Esophagus (tissue), 2 donors: ENCODE measurements at regions not wholly inside any gene's neighbourhood (a gene's known extent, or its start where the extent isn't known, plus 50 kb on each side); places are given as distances from the start of the nearest gene placed in this dataset.

ENCODE experiments used
- H3K27ac ChIP-seq, 2 donors: one replicate each; pipeline ENCODE4 v1.5.1; 2013; ENCODE audit warnings: low read depth in 2 of 2, mild to moderate bottlenecking in 2 of 2, inconsistent platforms in 1 of 2, low read length in 1 of 2, moderate library complexity in 1 of 2
- H3K27me3 ChIP-seq, 2 donors: one replicate each; pipeline ENCODE4 v1.6.1; 2013; ENCODE audit warnings: low read length in 2 of 2, control low read depth in 1 of 2, mild to moderate bottlenecking in 1 of 2; ENCODE audit not compliant: insufficient read depth in 2 of 2, control insufficient read depth in 1 of 2
- H3K36me3 ChIP-seq, 2 donors: one replicate each; pipeline ENCODE4 v1.6.1; 2013; ENCODE audit warnings: low read length in 1 of 2; ENCODE audit not compliant: control insufficient read depth in 2 of 2, insufficient read depth in 2 of 2
- H3K4me1 ChIP-seq, 2 donors: one replicate each; pipeline ENCODE4 v1.6.1; 2013; ENCODE audit warnings: low read length in 1 of 2; ENCODE audit not compliant: control insufficient read depth in 2 of 2, insufficient read depth in 2 of 2
- H3K4me3 ChIP-seq, 2 donors: one replicate each; pipeline ENCODE4 v1.5.1; 2013; ENCODE audit warnings: low read length in 2 of 2, mild to moderate bottlenecking in 2 of 2, low read depth in 1 of 2, moderate library complexity in 1 of 2
- H3K9me3 ChIP-seq, 2 donors: one replicate each; pipeline ENCODE4 v1.6.1; 2013; ENCODE audit warnings: mild to moderate bottlenecking in 2 of 2, low read depth in 1 of 2, low read length in 1 of 2, moderate library complexity in 1 of 2; ENCODE audit not compliant: control insufficient read depth in 2 of 2, insufficient read depth in 1 of 2
- WGBS, 2 donors: extraction: QIAGEN DNeasy Blood & Tissue Kit; methylation state at CpG; one replicate each; pipeline ENCODE4 v1.1.7; 2013; 5-methylcytosine and 5-hydroxymethylcytosine counted together
- donor health status: healthy with polysubstance abuse.
- donor health status: Bipolar disorder and iron deficiency.

GRCh38 chr10:2958659-2959058, 108.7 kb upstream of the PFKP start:
- H3K4me1 ChIP-seq, result no peaks in the 10 kb centered on the region
- H3K36me3 ChIP-seq, result no peaks in the 10 kb centered on the region
- H3K27ac ChIP-seq, result no peak overlapping the region
- no peak overlapping the region for H3K4me3 ChIP-seq
- H3K27me3 ChIP-seq, result no peaks in the 10 kb centered on the region
- H3K9me3 ChIP-seq, result peaks cover 0 to 4% of the 10 kb centered on the region in 2 donors
- 68 to 75% methylated on average over 6 of the region's 6 CpGs for WGBS, 2 donors

GRCh38 chr10:2957785-2958184, 109.6 kb upstream of the PFKP start:
- Histone ChIP-seq H3K27ac (no peak overlapping the region), H3K4me3 (no peak overlapping the region), H3K9me3 (peaks cover 0 to 4% of the 10 kb centered on the region in 2 donors), H3K4me1 (no peaks in the 10 kb centered on the region), H3K27me3 (no peaks in the 10 kb centered on the region), H3K36me3 (no peaks in the 10 kb centered on the region)
- 70 to 72% methylated on average over 2 of the region's 2 CpGs for WGBS, 2 donors

GRCh38 chr10:2955064-2955463, 112.3 kb upstream of the PFKP start:
- Histone ChIP-seq H3K4me3 (no peak overlapping the region), H3K27me3 (no peaks in the 10 kb centered on the region), H3K27ac (no peak overlapping the region), H3K36me3 (no peaks in the 10 kb centered on the region), H3K9me3 (no peaks in the 10 kb centered on the region), H3K4me1 (no peaks in the 10 kb centered on the region)
- WGBS, 2 donors, result 44 to 60% methylated on average over 1 of the region's 1 CpG

- H3K27ac ChIP-seq, result no peak overlapping the region
- no peaks in the 10 kb centered on the region for H3K27me3 ChIP-seq
- no peak overlapping the region for H3K4me3 ChIP-seq
- H3K36me3 ChIP-seq, result no peaks in the 10 kb centered on the region
- WGBS, 2 donors, result 83 to 92% methylated on average over 2 of the region's 2 CpGs
- no peaks in the 10 kb centered on the region for H3K9me3 ChIP-seq
- H3K4me1 ChIP-seq, result peaks cover 0 to 3% of the 10 kb centered on the region in 2 donors
Observed at GRCh38 chr10:2953495-2953894, 113.9 kb upstream of the PFKP start.

GRCh38 chr10:2951235-2951835, 116.0 kb upstream of the PFKP start:
- Histone ChIP-seq H3K4me1 (peaks cover 0 to 3% of the 10 kb centered on the region in 2 donors), H3K9me3 (no peaks in the 10 kb centered on the region), H3K27ac (no peak overlapping the region), H3K4me3 (no peak overlapping the region), H3K36me3 (no peaks in the 10 kb centered on the region), H3K27me3 (no peaks in the 10 kb centered on the region)
- WGBS, 2 donors, result 79 to 80% methylated on average over 10 of the region's 10 CpGs

- Histone ChIP-seq H3K36me3 (no peaks in the 10 kb centered on the region), H3K4me1 (peaks cover 0 to 3% of the 10 kb centered on the region in 2 donors), H3K27me3 (no peaks in the 10 kb centered on the region), H3K9me3 (no peaks in the 10 kb centered on the region), H3K27ac (no peak overlapping the region), H3K4me3 (no peak overlapping the region)
- 69 to 73% methylated on average over 5 of the region's 5 CpGs for WGBS, 2 donors
Observed at GRCh38 chr10:2950546-2950945, 116.8 kb upstream of the PFKP start.

GRCh38 chr10:2949948-2950354, 117.4 kb upstream of the PFKP start:
- Histone ChIP-seq H3K27me3 (no peaks in the 10 kb centered on the region), H3K27ac (no peak overlapping the region), H3K9me3 (no peaks in the 10 kb centered on the region), H3K4me1 (peaks cover 0 to 3% of the 10 kb centered on the region in 2 donors), H3K36me3 (no peaks in the 10 kb centered on the region), H3K4me3 (no peak overlapping the region)
- WGBS, 2 donors, result 70 to 73% methylated on average over 20 of the region's 20 CpGs

- 76 to 79% methylated on average over 12 of the region's 12 CpGs for WGBS, 2 donors
Observed at GRCh38 chr10:2949221-2949947, 118.0 kb upstream of the PFKP start.

GRCh38 chr10:2948127-2948854, 119.1 kb upstream of the PFKP start:
- no peaks in the 10 kb centered on the region for H3K36me3 ChIP-seq
- WGBS, 2 donors, result 79 to 91% methylated on average over 1 of the region's 1 CpG
- H3K4me1 ChIP-seq, result peaks cover 0 to 3% of the 10 kb centered on the region in 2 donors
- no peaks in the 10 kb centered on the region for H3K27me3 ChIP-seq
- no peaks in the 10 kb centered on the region for H3K9me3 ChIP-seq
- H3K4me3 ChIP-seq, result no peak overlapping the region
- H3K27ac ChIP-seq, result no peak overlapping the region

More at GRCh38 chr10:2949221-2949947, 118.0 kb upstream of the PFKP start:
- Histone ChIP-seq H3K36me3 (no peaks in the 10 kb centered on the region), H3K27me3 (no peaks in the 10 kb centered on the region), H3K4me1 (peaks cover 0 to 3% of the 10 kb centered on the region in 2 donors), H3K9me3 (no peaks in the 10 kb centered on the region), H3K27ac (no peak overlapping the region), H3K4me3 (no peak overlapping the region)
